ENCODE measurements at regions not wholly inside any gene's neighbourhood (a gene's known extent, or its start where the extent isn't known, plus 50 kb on each side); places are given as distances from the start of the nearest gene placed in this dataset.

- TF ChIP-seq CTCF (IDR thresholded peaks at IDR 0.05; ENCODE audit: insufficient read depth, low read depth, low read length) (no peak), EZH2 (IDR thresholded peaks at IDR 0.05; ENCODE audit: insufficient read depth, low read length) (no peak)
- Histone ChIP-seq H3K27ac (ENCODE audit: low read depth, low read length) (no peak overlapping the region), H3K4me2 (ENCODE audit: low read length) (no peak overlapping the region), H3K9me3 (ENCODE audit: insufficient read depth, low read depth, low read length) (no peaks in the 10 kb centered on the region), H3K27me3 (ENCODE audit: insufficient read depth, low read length) (no peaks in the 10 kb centered on the region), H3K36me3 (ENCODE audit: insufficient read depth, low read length) (no peaks in the 10 kb centered on the region), H3K9ac (ENCODE audit: low read length) (no peak overlapping the region), H3K4me3 (ENCODE audit: insufficient read depth, low read depth, low read length) (no peak overlapping the region), H3K4me1 (ENCODE audit: insufficient read depth, low read length) (no peaks in the 10 kb centered on the region), H3K79me2 (ENCODE audit: insufficient read depth, low read length) (no peaks in the 10 kb centered on the region), H2AFZ (ENCODE audit: low read depth, low read length) (no peak overlapping the region), H4K20me1 (ENCODE audit: insufficient read depth, low read length) (no peaks in the 10 kb centered on the region)
- no peak for FAIRE-seq
- Mint-ChIP-seq H3K27me3 (ENCODE audit: low read depth, unreplicated experiment) (no peaks in the 10 kb centered on the region), H3K4me3 (ENCODE audit: unreplicated experiment) (no peak overlapping the region), H3K9me3 (ENCODE audit: unreplicated experiment) (peaks cover 9% of the 10 kb centered on the region), H3K36me3 (ENCODE audit: low read depth, unreplicated experiment) (peaks cover 3% of the 10 kb centered on the region), H3K4me1 (ENCODE audit: low read depth, unreplicated experiment) (peaks cover 14% of the 10 kb centered on the region), H3K27ac (ENCODE audit: unreplicated experiment) (no peak overlapping the region)
- DNase-seq (ENCODE audit: low read depth), result no peak
These were observed 180.7 kb upstream of the SFRP2 start for GRCh38 chr4:153969542-153969941.

GRCh38 chr4:153966641-153967040, 177.8 kb upstream of the SFRP2 start:
- FAIRE-seq (no peak), DNase-seq (ENCODE audit: low read depth) (no peak)
- no peak overlapping the region for H3K27ac Mint-ChIP-seq (ENCODE audit: unreplicated experiment)
- no peak overlapping the region for H2AFZ ChIP-seq (ENCODE audit: low read depth, low read length)
- no peak overlapping the region for H3K27ac ChIP-seq (ENCODE audit: low read depth, low read length)
- H3K4me3 ChIP-seq (ENCODE audit: insufficient read depth, low read depth, low read length), result no peak overlapping the region
- no peaks in the 10 kb centered on the region for H3K9me3 ChIP-seq (ENCODE audit: insufficient read depth, low read depth, low read length)
- peaks cover 27% of the 10 kb centered on the region for H3K4me1 Mint-ChIP-seq (ENCODE audit: low read depth, unreplicated experiment)
- no peak overlapping the region for H3K9ac ChIP-seq (ENCODE audit: low read length)
- no peaks in the 10 kb centered on the region for H3K27me3 ChIP-seq (ENCODE audit: insufficient read depth, low read length)
- H3K79me2 ChIP-seq (ENCODE audit: insufficient read depth, low read length), result no peaks in the 10 kb centered on the region
- H4K20me1 ChIP-seq (ENCODE audit: insufficient read depth, low read length), result no peaks in the 10 kb centered on the region
- no peaks in the 10 kb centered on the region for H3K9me3 Mint-ChIP-seq (ENCODE audit: unreplicated experiment)
- H3K27me3 Mint-ChIP-seq (ENCODE audit: low read depth, unreplicated experiment), result no peaks in the 10 kb centered on the region
- no peaks in the 10 kb centered on the region for H3K36me3 Mint-ChIP-seq (ENCODE audit: low read depth, unreplicated experiment)
- H3K36me3 ChIP-seq (ENCODE audit: insufficient read depth, low read length), result no peaks in the 10 kb centered on the region
- H3K4me2 ChIP-seq (ENCODE audit: low read length), result no peak overlapping the region
- no peak overlapping the region for H3K4me3 Mint-ChIP-seq (ENCODE audit: unreplicated experiment)
- peaks cover 3% of the 10 kb centered on the region for H3K4me1 ChIP-seq (ENCODE audit: insufficient read depth, low read length)
- TF ChIP-seq EZH2 (IDR thresholded peaks at IDR 0.05; ENCODE audit: insufficient read depth, low read length) (no peak), CTCF (IDR thresholded peaks at IDR 0.05; ENCODE audit: insufficient read depth, low read depth, low read length) (no peak)

DNA sequence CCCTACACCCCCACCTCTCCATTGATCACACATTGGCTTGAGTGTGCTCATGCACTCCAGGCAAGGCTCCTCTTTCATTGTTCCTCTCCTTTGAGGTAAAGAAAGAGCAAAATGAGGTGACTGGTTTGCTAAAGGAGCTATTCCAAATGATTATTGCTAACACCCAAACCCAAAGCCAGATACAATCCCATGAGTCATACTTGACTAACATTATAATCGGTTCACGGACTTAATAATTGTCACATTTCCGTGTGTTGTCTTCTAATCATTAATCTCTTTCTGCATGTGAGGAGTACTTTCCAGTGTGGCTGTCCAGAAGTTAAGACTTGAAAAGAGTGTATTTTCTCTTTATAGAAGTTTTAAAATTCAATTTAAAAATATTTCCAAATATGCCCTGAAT, 174.3 kb upstream of the SFRP2 start:
- Histone ChIP-seq H4K20me1 (ENCODE audit: insufficient read depth, low read length) (no peaks in the 10 kb centered on the region), H3K4me1 (ENCODE audit: insufficient read depth, low read length) (peaks cover 3% of the 10 kb centered on the region), H2AFZ (ENCODE audit: low read depth, low read length) (no peak overlapping the region), H3K36me3 (ENCODE audit: insufficient read depth, low read length) (no peaks in the 10 kb centered on the region), H3K27me3 (ENCODE audit: insufficient read depth, low read length) (no peaks in the 10 kb centered on the region), H3K4me2 (ENCODE audit: low read length) (no peak overlapping the region), H3K79me2 (ENCODE audit: insufficient read depth, low read length) (no peaks in the 10 kb centered on the region), H3K9ac (ENCODE audit: low read length) (no peak overlapping the region), H3K4me3 (ENCODE audit: insufficient read depth, low read depth, low read length) (no peak overlapping the region), H3K9me3 (ENCODE audit: insufficient read depth, low read depth, low read length) (no peaks in the 10 kb centered on the region), H3K27ac (ENCODE audit: low read depth, low read length) (no peak overlapping the region)
- DNase-seq (ENCODE audit: low read depth) (no peak), FAIRE-seq (no peak)
- H3K4me1 Mint-ChIP-seq (ENCODE audit: low read depth, unreplicated experiment), result peaks cover 13% of the 10 kb centered on the region
- peak overlapping the region; percentile 23 for H3K27ac Mint-ChIP-seq (ENCODE audit: unreplicated experiment)
- no peaks in the 10 kb centered on the region for H3K36me3 Mint-ChIP-seq (ENCODE audit: low read depth, unreplicated experiment)
- TF ChIP-seq CTCF (IDR thresholded peaks at IDR 0.05; ENCODE audit: insufficient read depth, low read depth, low read length) (no peak), EZH2 (IDR thresholded peaks at IDR 0.05; ENCODE audit: insufficient read depth, low read length) (no peak)
- no peaks in the 10 kb centered on the region for H3K27me3 Mint-ChIP-seq (ENCODE audit: low read depth, unreplicated experiment)
- H3K9me3 Mint-ChIP-seq (ENCODE audit: unreplicated experiment), result peaks cover 6% of the 10 kb centered on the region
- H3K4me3 Mint-ChIP-seq (ENCODE audit: unreplicated experiment), result no peak overlapping the region
